Heart left ventricle (tissue), 13 donors: ENCODE measurements at regions not wholly inside any gene's neighbourhood (a gene's known extent, or its start where the extent isn't known, plus 50 kb on each side); places are given as distances from the start of the nearest gene placed in this dataset.

ENCODE experiments used
- CTCF ChIP-seq, 12 donors: fragments of 200-600 bp; sonication (generic) in 4 of 12; IDR thresholded peaks; one replicate each; pipeline versions ENCODE4 v1.5.0 to v1.8.0; 2018 to 2022; ENCODE audit warnings: antibody characterized with exemption in 12 of 12, mild to moderate bottlenecking in 5 of 12
- POLR2A ChIP-seq, 2 donors: fragments of 450-650 bp; IDR thresholded peaks; one replicate each; pipeline ENCODE4 v1.6.1; 2017; ENCODE audit warnings: antibody characterized with exemption in 2 of 2, mild to moderate bottlenecking in 2 of 2, moderate library complexity in 2 of 2
- donor health status: ischemic (EF 13 %, LVEDD 7.1; RV severe dilation, severe dysfunction).
- donor health status: DM: no; HTN: yes; CAD: no.
- donor health status: DM: no; HTN: no; CAD: no.
- donor health status: ischemic (EF 25% LVEDD 6.9; RV normal size, moderate dysfunction).
- donor health status: ischemic (EF 25% LVEDD 5.7; RV mildly dilated, moderate dysfunction).
- donor health status: ischemic (EF 35%, LVEDD 5.7; RV mildly dilated, moderate dysfunction).
- donor health status: nonischemic (EF 11% LVEDD 7.7; RV severe dilation, severe dysfunction).
- donor health status: DM: yes; HTN: yes; CAD: no.
- donor health status: PGD.
- donor health status: ischemic (EF 29% LVEDD 5.4; RV normal size, mild dysfunction).
- donor health status: nonischemic (EF 23%, LVEDD 6.1; RV moderate dilation, normal function).

DNA sequence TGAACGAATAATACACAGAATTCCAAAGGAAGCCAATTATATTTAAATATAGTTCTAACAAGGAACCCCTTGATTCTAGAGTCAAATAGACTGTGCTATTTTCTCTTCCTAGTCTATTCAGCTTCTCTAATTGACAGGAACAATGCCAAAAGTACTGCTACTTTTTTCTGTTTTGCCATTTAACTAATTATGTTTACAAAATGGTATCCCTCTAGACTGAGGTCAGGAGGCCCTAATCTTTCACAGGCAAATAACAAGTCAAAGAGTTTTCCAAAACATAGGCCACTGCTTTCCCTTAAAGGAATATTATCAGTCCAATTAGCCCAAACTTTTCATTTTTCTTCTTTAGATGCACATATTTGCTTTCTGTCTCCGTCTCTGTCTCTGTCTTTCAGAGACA lies 539.3 kb downstream of the RFPL4B start:
- TF ChIP-seq CTCF (IDR thresholded peaks at IDR 0.05) (no peak), POLR2A (IDR thresholded peaks at IDR 0.05) (no peak)
